GM19035 (cell line): ENCODE measurements at regions not wholly inside any gene's neighbourhood (a gene's known extent, or its start where the extent isn't known, plus 50 kb on each side); places are given as distances from the start of the nearest gene placed in this dataset.

Source experiments
- ATAC-seq: cut with Tn5 transposase; IDR thresholded peaks from one replicate; pipeline ENCODE4 v1.9.1; 2021; ENCODE audit not compliant: unreplicated experiment

GRCh38 chr21:35217504-35218060, 168.5 kb upstream of the RUNX1 start:
- ATAC-seq: no peak

- no peak for ATAC-seq
These were observed 167.9 kb upstream of the RUNX1 start for GRCh38 chr21:35216996-35217395.

GRCh38 chr21:35215870-35216269, 166.8 kb upstream of the RUNX1 start:
- no peak for ATAC-seq

- no peak for ATAC-seq
These were observed 163.5 kb upstream of the RUNX1 start for GRCh38 chr21:35212393-35213127.

- no peak for ATAC-seq
These were observed 162.7 kb upstream of the RUNX1 start for GRCh38 chr21:35211782-35212181.

- no peak for ATAC-seq
These were observed 161.0 kb upstream of the RUNX1 start for GRCh38 chr21:35210093-35210492.

GRCh38 chr21:35208810-35209517, 159.9 kb upstream of the RUNX1 start:
- ATAC-seq: no peak

GRCh38 chr21:35208104-35208503, 159.0 kb upstream of the RUNX1 start:
- ATAC-seq: no peak

- no peak for ATAC-seq
These were observed 158.2 kb upstream of the RUNX1 start for GRCh38 chr21:35207322-35207721.

GRCh38 chr21:35206141-35207125, 157.3 kb upstream of the RUNX1 start:
- no peak for ATAC-seq

GRCh38 chr21:35204850-35205541, 155.9 kb upstream of the RUNX1 start:
- no peak for ATAC-seq

GRCh38 chr21:35204125-35204524, 155.0 kb upstream of the RUNX1 start:
- ATAC-seq: no peak

- ATAC-seq: no peak
These were observed 154.2 kb upstream of the RUNX1 start for GRCh38 chr21:35203093-35203977.

- ATAC-seq: no peak
These were observed 153.3 kb upstream of the RUNX1 start for GRCh38 chr21:35202431-35202830.

- ATAC-seq: no peak
These were observed 152.7 kb upstream of the RUNX1 start for GRCh38 chr21:35201799-35202198.

GRCh38 chr21:35201288-35201687, 152.2 kb upstream of the RUNX1 start:
- ATAC-seq: no peak

GRCh38 chr21:35199733-35200015, 150.6 kb upstream of the RUNX1 start:
- no peak for ATAC-seq

- no peak for ATAC-seq
These were observed 150.1 kb upstream of the RUNX1 start for GRCh38 chr21:35198982-35199732.

GRCh38 chr21:35198565-35198964, 149.5 kb upstream of the RUNX1 start:
- no peak for ATAC-seq
